GM23338 (cell line): ENCODE measurements at regions not wholly inside any gene's neighbourhood (a gene's known extent, or its start where the extent isn't known, plus 50 kb on each side); places are given as distances from the start of the nearest gene placed in this dataset.

ENCODE experiments used
- ATAC-seq: fragments of 200-7000 bp; cut with Tn5 transposase; 3 replicates; pipeline ENCODE4 v1.9.1; 2020
- DNase-seq: peaks from one replicate; pipeline ENCODE4 v3.0.0-alpha.2; 2015; ENCODE audit warnings: low spot score
- H2AFZ ChIP-seq: fragments of 200-600 bp; sonication (generic); 2 replicates; pipeline ENCODE4 v1.8.0; 2016; ENCODE audit warnings: antibody characterized with exemption, mild to moderate bottlenecking, moderate library complexity
- H3F3A ChIP-seq: fragments of 200-600 bp; sonication (generic); replicated peaks from 2 replicates; pipeline ENCODE4 v1.8.0; 2017; ENCODE audit warnings: antibody characterized with exemption, mixed run types, low read depth
- H3K27ac ChIP-seq: fragments of 200-600 bp; sonication (generic); 2 replicates; pipeline ENCODE4 v1.6.1; 2016; ENCODE audit warnings: low read depth
- H3K27me3 ChIP-seq: fragments of 200-600 bp; sonication (generic); 2 replicates; pipeline ENCODE4 v1.8.0; 2016; ENCODE audit warnings: mild to moderate bottlenecking, mixed run types, moderate library complexity; ENCODE audit not compliant: insufficient read depth
- H3K36me3 ChIP-seq: fragments of 200-600 bp; sonication (generic); 2 replicates; pipeline ENCODE4 v1.8.0; 2016; ENCODE audit warnings: mild to moderate bottlenecking; ENCODE audit not compliant: insufficient read depth
- H3K4me1 ChIP-seq: fragments of 200-600 bp; sonication (generic); 2 replicates; pipeline ENCODE4 v1.8.0; 2016; ENCODE audit warnings: mild to moderate bottlenecking, moderate library complexity; ENCODE audit not compliant: insufficient read depth
- H3K4me2 ChIP-seq: fragments of 200-600 bp; sonication (generic); 2 replicates; pipeline ENCODE4 v1.7.1; 2017; ENCODE audit warnings: mixed run types
- H3K4me3 ChIP-seq: fragments of 200-600 bp; sonication (generic); 2 replicates; pipeline ENCODE4 v1.6.1; 2016; ENCODE audit warnings: mixed run types
- H3K79me2 ChIP-seq: fragments of 200-600 bp; sonication (generic); replicated peaks from 2 replicates; pipeline ENCODE4 v1.8.0; 2017; ENCODE audit warnings: mild to moderate bottlenecking; ENCODE audit not compliant: insufficient read depth
- H3K9me2 ChIP-seq: fragments of 200-600 bp; sonication (generic); 2 replicates; pipeline ENCODE4 v1.8.0; 2017; ENCODE audit not compliant: insufficient read depth
- H4K20me1 ChIP-seq: fragments of 200-600 bp; sonication (generic); replicated peaks from 2 replicates; pipeline ENCODE4 v1.8.0; 2017; ENCODE audit warnings: mild to moderate bottlenecking; ENCODE audit not compliant: insufficient read depth
- H3K27ac Mint-ChIP-seq: 2 replicates; pipeline ENCODE4 v1.8.0; 2020; ENCODE audit warnings: inconsistent platforms, mild to moderate bottlenecking, moderate library complexity, mixed read lengths
- H3K27me3 Mint-ChIP-seq: 3 replicates; pipeline ENCODE4 v1.8.0; 2022; ENCODE audit warnings: low read depth, mild to moderate bottlenecking, moderate library complexity, mixed read lengths, inconsistent platforms; ENCODE audit not compliant: insufficient read depth, poor library complexity
- H3K36me3 Mint-ChIP-seq: 3 replicates; pipeline ENCODE4 v1.8.0; 2021; ENCODE audit warnings: low read depth, mild to moderate bottlenecking, inconsistent platforms, moderate library complexity, mixed read lengths
- H3K4me1 Mint-ChIP-seq: 3 replicates; pipeline ENCODE4 v1.8.0; 2020; ENCODE audit warnings: mild to moderate bottlenecking, inconsistent platforms, mixed read lengths
- H3K4me3 Mint-ChIP-seq: 3 replicates; pipeline ENCODE4 v1.8.0; 2021; ENCODE audit warnings: moderate library complexity, mild to moderate bottlenecking, inconsistent platforms, mixed read lengths
- H3K9me3 Mint-ChIP-seq: 3 replicates; pipeline ENCODE4 v1.8.0; 2020; ENCODE audit warnings: moderate library complexity, mild to moderate bottlenecking, inconsistent platforms, mixed read lengths
- CREB1 ChIP-seq: fragments of 250-450 bp; sonication (Bioruptor Pico); IDR thresholded peaks from 2 replicates; pipeline ENCODE4 v1.5.0; 2020; ENCODE audit warnings: low read depth, mild to moderate bottlenecking, moderate library complexity
- CTCF ChIP-seq, 2 experiments: fragments of 200-600 bp in 1 of 2; sonication (generic) in 1 of 2; conservative IDR thresholded peaks; 2 replicates each; pipeline versions ENCODE4 v1.5.1 to v1.6.1; 2016 to 2017; ENCODE audit warnings: antibody characterized with exemption in 2 of 2, low read depth in 2 of 2, mild to moderate bottlenecking in 2 of 2, moderate library complexity in 1 of 2
- EZH2 ChIP-seq: fragments of 200-600 bp; sonication (generic); IDR thresholded peaks from one replicate; pipeline ENCODE4 v1.8.0; 2017; ENCODE audit warnings: antibody characterized with exemption, mild to moderate bottlenecking, low read depth; ENCODE audit not compliant: unreplicated experiment
- EZH2phosphoT487 ChIP-seq: fragments of 200-600 bp; sonication (generic); IDR thresholded peaks from one replicate; pipeline ENCODE4 v1.8.1; 2018; ENCODE audit warnings: antibody characterized with exemption; ENCODE audit not compliant: unreplicated experiment
- JUNB ChIP-seq: IDR thresholded peaks from one replicate; pipeline ENCODE4 v1.6.1; 2016; ENCODE audit warnings: antibody characterized with exemption; ENCODE audit not compliant: unreplicated experiment
- NANOG ChIP-seq: IDR thresholded peaks from 2 replicates; pipeline ENCODE4 v1.6.1; 2016; ENCODE audit warnings: antibody characterized with exemption, borderline replicate concordance
- POLR2AphosphoS5 ChIP-seq: IDR thresholded peaks from 2 replicates; pipeline ENCODE4 v1.6.1; 2016; ENCODE audit warnings: antibody characterized with exemption, low read depth
- STAT1 ChIP-seq: IDR thresholded peaks from one replicate; pipeline ENCODE4 v1.6.1; 2016; ENCODE audit warnings: antibody characterized with exemption; ENCODE audit not compliant: unreplicated experiment
- ZNF114 ChIP-seq: fragments of 250-450 bp; sonication (Bioruptor Pico); IDR thresholded peaks from 2 replicates; pipeline ENCODE4 v1.5.0; 2020; ENCODE audit warnings: mild to moderate bottlenecking, moderate library complexity
- ZNF331 ChIP-seq: fragments of 250-450 bp; sonication (Bioruptor Pico); IDR thresholded peaks from 2 replicates; pipeline ENCODE4 v1.5.0; 2020; ENCODE audit warnings: low read depth, mild to moderate bottlenecking, moderate library complexity
- ZNF462 ChIP-seq: fragments of 250-450 bp; sonication (Bioruptor Pico); IDR thresholded peaks from 2 replicates; pipeline ENCODE4 v1.5.0; 2020; ENCODE audit warnings: mild to moderate bottlenecking, moderate library complexity
- TF ChIP-seq, protein P1 (sequence below): IDR thresholded peaks from one replicate; pipeline ENCODE4 v1.6.1; 2018; ENCODE audit warnings: antibody characterized with exemption; ENCODE audit not compliant: unreplicated experiment
- TF ChIP-seq, protein P2 (sequence below): IDR thresholded peaks from 2 replicates; pipeline ENCODE4 v1.6.1; 2016; ENCODE audit warnings: antibody characterized with exemption

DNA sequence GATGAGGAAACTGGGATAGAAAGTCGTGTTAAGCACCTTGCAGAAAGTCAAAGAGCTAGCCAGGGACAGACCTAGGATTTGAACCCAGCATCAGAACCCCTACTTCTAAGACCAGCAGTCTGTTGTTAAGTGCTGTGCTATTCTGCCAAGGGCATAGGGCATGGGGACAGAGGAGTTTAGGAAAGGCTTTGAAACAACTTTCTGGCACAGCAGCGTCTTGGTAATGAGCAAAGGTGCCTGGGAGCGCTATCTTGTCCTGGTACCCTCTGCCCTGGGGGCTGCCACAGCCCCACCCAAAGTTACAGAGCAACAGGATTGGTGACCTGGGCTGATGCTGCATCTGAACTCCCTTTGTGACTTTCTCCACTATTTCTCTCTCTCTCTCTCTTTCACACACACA lies 1108.1 kb downstream of the BCL11B start:
- Histone ChIP-seq H3K4me2 (no peak overlapping the region), H3K79me2 (no peaks in the 10 kb centered on the region), H3K9me2 (no peaks in the 10 kb centered on the region), H4K20me1 (no peaks in the 10 kb centered on the region), H3K4me3 (no peak overlapping the region), H3F3A (no peaks in the 10 kb centered on the region), H2AFZ (no peak overlapping the region), H3K4me1 (peaks cover 10% of the 10 kb centered on the region; the same call in 1 of the 2 replicates), H3K27ac (no peak overlapping the region), H3K27me3 (no peaks in the 10 kb centered on the region), H3K36me3 (no peaks in the 10 kb centered on the region)
- Mint-ChIP-seq H3K36me3 (no peaks in the 10 kb centered on the region), H3K27me3 (no peaks in the 10 kb centered on the region), H3K27ac (no peak overlapping the region), H3K9me3 (no peaks in the 10 kb centered on the region), H3K4me3 (no peak overlapping the region), H3K4me1 (peaks cover 12% of the 10 kb centered on the region)
- no peak for TF ChIP-seq POLR2AphosphoS5
- no peak for TF ChIP-seq NANOG
- TF ChIP-seq JUNB: no peak
- no peak for TF ChIP-seq EZH2
- no peak for TF ChIP-seq CREB1 (CRISPR knock-in tag)
- no peak for TF ChIP-seq CTCF (conservative IDR thresholded peaks at IDR 0.05; ENCODE audit: low read depth in 2 of 2)
- TF ChIP-seq ZNF331 (CRISPR knock-in tag): no peak
- TF ChIP-seq, protein P1, sequence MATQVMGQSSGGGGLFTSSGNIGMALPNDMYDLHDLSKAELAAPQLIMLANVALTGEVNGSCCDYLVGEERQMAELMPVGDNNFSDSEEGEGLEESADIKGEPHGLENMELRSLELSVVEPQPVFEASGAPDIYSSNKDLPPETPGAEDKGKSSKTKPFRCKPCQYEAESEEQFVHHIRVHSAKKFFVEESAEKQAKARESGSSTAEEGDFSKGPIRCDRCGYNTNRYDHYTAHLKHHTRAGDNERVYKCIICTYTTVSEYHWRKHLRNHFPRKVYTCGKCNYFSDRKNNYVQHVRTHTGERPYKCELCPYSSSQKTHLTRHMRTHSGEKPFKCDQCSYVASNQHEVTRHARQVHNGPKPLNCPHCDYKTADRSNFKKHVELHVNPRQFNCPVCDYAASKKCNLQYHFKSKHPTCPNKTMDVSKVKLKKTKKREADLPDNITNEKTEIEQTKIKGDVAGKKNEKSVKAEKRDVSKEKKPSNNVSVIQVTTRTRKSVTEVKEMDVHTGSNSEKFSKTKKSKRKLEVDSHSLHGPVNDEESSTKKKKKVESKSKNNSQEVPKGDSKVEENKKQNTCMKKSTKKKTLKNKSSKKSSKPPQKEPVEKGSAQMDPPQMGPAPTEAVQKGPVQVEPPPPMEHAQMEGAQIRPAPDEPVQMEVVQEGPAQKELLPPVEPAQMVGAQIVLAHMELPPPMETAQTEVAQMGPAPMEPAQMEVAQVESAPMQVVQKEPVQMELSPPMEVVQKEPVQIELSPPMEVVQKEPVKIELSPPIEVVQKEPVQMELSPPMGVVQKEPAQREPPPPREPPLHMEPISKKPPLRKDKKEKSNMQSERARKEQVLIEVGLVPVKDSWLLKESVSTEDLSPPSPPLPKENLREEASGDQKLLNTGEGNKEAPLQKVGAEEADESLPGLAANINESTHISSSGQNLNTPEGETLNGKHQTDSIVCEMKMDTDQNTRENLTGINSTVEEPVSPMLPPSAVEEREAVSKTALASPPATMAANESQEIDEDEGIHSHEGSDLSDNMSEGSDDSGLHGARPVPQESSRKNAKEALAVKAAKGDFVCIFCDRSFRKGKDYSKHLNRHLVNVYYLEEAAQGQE: no peak
- no peak for TF ChIP-seq EZH2phosphoT487
- TF ChIP-seq STAT1: no peak
- TF ChIP-seq ZNF114 (CRISPR knock-in tag): no peak
- TF ChIP-seq, protein P2, sequence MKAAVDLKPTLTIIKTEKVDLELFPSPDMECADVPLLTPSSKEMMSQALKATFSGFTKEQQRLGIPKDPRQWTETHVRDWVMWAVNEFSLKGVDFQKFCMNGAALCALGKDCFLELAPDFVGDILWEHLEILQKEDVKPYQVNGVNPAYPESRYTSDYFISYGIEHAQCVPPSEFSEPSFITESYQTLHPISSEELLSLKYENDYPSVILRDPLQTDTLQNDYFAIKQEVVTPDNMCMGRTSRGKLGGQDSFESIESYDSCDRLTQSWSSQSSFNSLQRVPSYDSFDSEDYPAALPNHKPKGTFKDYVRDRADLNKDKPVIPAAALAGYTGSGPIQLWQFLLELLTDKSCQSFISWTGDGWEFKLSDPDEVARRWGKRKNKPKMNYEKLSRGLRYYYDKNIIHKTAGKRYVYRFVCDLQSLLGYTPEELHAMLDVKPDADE: no peak
- no peak for TF ChIP-seq ZNF462 (CRISPR knock-in tag)
- ATAC-seq (no peak), DNase-seq (no peak)
